A204.1 (cell line): ENCODE measurements at regions not wholly inside any gene's neighbourhood (a gene's known extent, or its start where the extent isn't known, plus 50 kb on each side); places are given as distances from the start of the nearest gene placed in this dataset.

Source experiments
- FAIRE-seq: peaks from 2 replicates; lab custom pipeline; 2012; peaks lifted over from hg19 to GRCh38; lab: Jason Lieb, UNC

DNA sequence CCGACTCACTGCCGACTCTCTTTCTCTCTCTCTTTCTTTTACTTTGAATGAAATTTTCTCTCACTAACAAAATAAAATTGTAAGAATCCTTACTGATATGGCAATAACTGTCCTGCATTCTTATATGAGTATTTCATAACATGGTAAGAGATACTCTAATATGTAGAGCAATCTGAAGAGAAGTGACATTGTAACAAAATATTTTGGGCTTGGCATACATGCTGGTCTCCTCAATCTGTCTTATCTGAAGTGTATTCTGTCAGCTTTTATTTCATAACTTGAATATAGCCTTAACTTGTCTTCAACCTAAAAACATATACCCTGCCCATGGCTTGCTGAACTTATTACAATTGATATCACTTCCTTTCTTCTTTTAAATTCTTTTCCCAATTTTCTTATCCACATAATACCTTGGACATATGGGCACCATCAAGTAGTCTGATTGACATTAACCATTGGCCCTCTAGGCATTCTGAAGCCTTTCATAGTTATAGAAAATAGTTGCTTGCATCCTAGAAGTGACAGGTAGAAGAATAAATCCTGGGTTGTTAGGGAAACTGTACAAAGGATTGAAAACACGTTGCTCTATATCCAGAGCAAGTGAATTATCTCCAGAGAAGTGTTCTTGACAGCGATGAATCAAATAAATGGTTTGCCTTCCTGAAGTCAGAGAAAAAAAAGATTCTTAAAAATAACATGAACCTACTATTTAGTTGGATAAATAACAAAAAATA is 537.6 kb upstream of the TYRP1 start:
- no peak for FAIRE-seq

DNA sequence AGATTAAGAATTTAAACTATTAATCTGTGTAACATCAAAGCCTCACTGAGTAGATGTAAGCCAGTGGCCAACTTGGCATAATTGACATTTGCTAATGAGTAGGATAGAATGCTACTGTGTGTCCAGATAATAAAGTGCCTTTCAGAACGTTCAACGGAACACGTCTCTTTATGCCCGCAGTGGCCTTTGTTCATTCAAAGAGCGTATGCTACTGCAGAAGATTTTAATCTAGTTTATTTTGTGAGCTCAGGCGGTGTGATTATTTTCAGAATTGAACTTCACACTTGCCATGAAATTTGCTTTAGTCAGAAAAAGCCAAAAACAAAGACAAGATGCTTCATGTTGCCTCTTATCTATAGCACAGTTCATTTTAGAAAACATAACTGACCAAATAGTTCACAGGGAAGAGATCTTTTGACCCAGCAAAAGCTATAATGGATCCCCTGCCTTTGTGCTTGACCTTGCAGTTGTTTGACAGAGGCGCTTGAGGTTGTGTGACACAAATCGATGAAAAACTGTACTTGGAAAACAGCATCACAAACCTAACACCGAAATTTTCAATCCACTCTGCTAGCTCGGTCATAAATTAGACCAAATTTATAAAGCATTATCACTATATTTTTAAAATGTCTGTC is 530.9 kb upstream of the TYRP1 start:
- FAIRE-seq: no peak

DNA sequence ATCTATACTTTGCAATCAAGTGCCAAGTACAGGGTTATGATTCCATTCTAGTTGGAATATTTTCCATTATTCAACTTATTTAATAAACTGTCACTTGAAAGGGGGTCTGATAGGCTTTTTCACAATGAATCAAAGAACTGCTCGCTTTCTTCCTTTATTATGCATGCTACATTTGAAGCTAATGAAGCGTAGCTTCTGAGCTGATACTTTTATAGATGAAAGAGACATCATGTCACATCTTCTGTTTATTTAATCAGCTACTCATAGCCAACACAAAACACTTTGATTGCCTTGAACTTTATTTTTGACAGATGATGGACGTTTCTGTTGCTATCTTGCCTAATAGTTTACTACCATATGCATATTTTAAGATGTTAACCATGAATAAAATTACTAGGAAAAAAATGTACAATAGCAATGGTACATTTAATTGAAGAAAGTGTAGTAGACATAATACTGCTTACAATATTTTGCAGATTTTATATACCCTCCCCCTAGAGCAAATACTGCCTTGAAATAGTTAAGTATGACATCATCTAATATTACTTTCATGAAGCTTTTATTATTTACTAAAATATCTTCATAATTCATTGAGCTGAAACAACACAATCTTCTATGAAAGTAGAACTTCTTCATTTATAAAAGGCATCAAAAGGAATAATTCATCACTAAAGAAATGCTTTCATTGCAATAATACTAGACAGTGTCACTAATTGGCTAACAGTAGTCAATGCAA is 529.3 kb upstream of the TYRP1 start:
- FAIRE-seq: no peak

DNA sequence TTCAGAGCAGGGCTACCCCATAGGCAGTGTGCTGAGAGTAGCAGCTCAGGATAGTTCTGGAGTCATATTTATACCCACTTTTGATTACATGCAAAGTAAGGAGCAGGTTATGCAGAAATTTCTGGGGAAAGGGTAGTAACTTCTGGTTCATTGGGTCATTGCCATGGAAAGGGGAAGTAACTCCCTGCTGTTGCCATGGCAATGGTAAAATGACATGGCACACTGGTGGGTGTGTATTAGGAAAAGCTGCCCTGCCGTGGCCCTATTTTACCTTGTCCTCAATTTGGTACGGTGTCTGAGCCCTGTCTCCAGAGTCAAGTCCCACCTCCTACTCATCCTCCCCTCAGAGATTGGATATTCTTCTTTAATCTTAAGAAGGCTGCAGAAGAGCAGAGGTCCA is 526.7 kb upstream of the TYRP1 start:
- FAIRE-seq: no peak

DNA sequence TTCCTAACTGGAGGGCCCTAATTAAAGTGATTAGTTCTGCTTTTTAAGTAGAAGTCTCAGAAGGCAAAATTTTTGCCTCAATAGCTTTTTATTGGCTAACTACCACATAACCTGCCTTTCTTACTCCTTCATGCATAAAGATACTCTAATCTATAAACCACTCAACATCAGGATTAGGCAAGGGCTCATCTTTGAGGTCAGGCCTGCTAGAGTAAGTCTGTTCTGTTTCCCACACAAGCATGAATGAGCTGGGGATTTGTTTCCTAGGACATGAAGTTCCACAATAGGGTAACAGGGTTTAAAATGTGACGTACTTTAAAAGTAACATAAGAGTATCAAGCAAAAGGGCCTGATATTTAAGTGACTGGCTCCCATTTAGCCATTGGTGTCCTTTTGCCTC is 522.7 kb upstream of the TYRP1 start:
- FAIRE-seq: no peak

DNA sequence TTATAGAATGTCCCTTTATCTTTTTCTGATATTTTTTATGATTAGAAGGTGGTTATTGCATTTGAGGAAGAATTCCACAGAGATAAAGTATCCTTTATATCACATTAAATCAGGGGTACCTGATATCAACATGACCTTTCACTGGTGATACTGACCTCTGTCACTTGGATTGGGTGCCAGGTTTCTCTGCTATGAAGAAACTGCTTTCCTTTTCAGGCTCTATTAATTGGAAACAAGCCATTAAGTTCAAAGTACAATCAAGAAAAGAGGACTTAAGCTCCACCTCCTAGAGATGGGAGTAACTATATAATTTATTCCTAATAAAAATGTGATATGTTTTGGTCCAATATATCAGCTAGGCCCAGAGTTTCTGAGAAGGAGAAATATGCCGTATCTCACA is 514.6 kb upstream of the TYRP1 start:
- no peak for FAIRE-seq

DNA sequence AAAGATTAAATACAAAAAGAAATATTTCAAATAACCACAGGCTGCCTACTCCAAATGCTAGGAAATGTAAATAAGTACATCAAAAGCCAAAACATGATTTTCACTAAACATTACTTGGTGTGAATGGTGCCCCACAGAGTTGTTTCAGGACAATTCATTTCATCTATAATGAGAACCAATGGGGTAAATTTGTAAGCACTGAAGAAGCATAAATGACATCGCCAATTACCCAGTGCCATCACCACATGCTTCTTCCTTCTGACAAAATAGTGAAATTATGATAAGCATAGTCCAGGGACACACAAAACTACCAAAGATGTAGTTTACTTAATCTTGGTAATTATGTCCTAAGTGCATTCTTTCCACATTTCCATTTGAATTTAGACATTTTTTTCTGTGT is 510.4 kb upstream of the TYRP1 start:
- FAIRE-seq: no peak

DNA sequence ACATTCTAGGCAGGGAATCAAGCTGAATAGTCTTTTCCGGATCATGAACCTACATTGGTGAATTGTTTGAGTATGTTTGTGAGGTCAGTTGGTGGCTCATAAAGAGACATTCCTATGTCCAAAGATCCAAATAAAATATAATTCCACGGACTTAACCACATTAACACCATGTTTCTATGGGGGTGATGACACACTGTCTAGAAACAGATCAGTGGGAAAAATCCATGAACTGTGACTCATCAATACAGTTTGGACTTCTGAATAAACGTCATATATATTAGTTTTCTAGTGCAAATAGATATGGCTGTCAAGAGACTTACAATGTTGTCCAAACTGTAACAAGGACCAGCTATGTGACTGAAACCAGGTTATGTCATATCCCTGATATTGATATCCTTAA is 509.9 kb upstream of the TYRP1 start:
- FAIRE-seq: no peak

DNA sequence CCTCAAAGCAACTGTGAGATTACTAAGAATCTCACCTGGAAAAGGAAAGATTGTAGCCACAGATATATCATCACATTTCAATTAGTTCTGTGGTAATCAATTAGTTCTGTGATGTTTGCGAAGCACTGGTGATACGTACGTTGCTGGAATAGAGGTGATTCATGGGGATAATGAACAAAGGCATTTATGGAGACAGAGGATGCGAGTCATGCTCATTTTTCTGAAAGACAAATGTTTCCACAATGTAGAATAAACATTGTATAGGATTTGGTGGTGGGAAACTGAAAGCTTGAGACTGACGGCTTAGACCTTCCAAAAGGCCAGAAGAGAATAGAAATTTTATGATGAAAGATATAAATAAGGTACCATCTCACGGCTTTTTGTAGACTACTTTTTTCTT is 507.3 kb upstream of the TYRP1 start:
- FAIRE-seq: no peak

DNA sequence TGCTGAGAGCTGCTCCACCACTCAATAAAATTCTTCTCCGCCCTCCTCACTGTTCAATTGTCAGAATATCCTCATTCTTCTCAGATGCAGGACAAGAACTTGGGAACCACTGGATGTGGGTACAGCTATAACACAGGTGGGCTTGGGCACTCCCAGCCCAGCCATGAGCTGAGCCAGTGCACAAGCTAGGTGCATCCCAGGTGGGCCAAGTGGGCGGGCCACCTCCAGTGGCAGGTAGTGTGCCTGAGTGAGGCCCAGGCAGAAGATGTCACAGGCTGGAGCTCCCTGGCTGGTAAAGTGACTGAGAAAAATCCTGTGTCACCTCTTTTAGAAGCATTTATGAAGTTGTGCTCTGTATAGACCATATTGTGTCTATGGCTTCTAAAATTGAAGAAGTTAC is 501.6 kb upstream of the TYRP1 start:
- FAIRE-seq: no peak

DNA sequence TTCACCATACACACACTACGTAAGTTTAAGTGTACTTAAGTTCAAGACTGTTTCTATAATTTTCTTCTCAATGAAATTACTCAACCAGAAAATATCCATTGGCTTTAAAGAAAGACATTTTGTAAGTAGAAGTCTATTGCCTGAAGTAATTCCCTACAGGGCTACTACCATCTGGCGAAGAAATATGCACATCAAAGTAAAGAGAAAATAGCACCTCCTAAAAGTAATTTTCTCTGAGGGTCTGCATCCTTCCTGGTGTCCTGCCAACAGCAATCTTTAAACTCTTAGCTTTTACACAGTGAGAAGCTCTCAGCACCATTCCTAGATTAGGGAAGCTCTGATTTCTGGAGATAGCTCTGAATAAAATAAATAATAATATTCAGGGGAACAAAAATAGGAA is 498.5 kb upstream of the TYRP1 start:
- no peak for FAIRE-seq

DNA sequence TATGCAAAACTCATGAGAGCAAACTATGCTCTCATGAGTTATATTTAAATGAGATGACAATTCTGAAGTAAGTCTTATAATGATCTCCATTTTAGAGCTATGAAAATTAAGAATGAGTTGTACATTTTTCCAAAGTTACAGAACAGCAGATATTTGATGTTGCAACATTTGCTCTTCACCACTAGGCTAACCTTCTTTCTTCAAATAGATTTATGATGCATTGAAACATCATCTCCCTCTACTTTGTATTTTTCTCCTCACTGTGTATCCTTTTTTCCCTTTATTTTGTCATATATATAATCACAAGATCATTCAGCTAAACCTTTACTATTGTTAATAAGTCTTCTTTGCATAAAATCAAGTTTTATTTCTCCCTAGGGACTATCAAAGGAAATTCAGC is 497.7 kb upstream of the TYRP1 start:
- no peak for FAIRE-seq

DNA sequence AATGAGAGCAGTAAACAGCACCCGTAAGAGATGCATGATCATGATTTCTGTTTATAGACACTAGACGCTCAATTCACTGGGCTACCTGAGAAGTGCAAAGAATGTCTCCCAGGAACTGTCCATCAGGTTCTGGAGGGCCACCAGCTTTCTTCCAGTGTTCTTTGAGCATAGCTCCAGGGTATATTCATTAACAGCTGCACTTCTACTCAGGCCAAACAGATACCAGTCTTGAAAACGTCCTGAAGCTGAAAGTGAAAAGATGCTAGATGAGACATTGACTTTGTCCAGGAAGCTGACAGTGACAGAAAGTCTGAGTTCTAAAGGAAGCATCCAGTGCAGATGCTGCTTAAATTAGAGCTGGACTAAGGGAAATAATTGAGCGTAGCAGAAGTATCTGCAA is 488.7 kb upstream of the TYRP1 start:
- no peak for FAIRE-seq

DNA sequence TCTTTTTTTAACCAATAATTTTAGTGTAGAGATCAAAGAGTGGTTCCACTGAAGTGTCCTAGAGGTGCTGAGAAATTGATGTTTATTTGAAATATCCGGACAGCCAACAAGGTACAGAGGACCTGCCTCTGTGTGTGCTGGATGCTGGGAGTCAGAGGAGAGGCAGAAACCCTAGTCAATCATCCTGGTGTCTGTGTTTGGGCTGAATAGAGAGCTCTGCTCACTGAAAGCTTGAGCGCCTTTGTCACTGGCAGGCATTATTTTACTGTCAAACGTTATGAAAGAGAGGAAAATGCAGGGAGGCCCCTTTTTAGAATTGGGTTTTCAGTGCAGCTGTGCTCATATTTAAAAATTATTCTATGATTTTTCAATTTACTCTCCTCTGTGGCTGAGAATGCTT is 480.3 kb upstream of the TYRP1 start:
- FAIRE-seq: no peak

DNA sequence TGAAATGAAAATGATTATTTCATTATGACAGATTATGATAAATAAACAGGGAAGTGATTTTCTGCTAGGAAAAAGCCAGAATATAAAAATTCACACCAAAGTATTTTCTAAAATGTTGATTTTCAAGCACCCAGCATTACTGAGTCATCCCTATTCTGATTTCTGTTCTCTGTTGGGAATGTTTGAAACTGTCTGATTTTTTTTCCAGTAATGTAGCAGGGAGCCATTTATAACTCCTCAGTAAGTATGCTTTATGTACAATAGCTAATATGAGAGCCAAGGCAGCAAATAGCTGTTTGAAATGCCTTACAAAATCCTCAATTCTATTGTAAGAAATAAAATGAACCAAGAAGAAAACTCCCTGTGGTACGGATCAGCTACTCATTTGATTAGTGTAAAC is 471.7 kb upstream of the TYRP1 start:
- FAIRE-seq: no peak

DNA sequence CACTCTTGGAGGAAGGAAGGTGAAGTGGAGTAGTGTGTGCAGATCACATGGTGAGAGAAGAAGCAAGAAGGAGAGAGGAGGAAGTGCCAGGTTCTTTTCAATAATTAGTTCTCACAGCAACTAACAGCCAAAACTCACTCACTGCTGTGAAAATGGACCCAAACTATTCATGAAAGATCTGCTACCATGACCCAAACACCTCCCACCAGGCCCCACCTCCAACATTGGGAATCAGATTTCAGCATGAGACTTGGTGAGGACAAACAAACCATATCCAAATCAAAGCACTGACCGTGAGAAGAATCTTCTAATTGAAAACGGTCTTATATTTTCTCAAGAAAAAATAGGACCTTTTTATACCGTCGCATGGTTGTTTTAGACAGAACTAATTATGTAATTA is 468.7 kb upstream of the TYRP1 start:
- FAIRE-seq: no peak

DNA sequence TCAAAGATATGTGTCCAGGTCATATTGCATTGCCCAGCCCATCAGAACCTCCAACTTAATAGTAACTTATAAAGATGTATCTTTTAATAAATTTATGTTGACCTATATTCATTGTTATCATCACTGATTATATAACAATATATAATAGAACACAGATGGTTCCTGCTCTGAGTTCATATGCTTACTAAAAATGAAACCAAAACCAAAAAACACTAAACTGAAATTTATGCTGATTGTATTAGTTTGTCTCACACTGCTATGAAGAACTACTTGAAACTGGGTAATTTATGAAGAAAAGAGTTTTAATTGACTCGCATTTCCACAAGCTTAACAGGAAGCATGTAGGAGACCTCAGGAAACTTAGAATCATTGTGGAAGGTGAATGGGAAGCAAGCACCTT is 462.5 kb upstream of the TYRP1 start:
- no peak for FAIRE-seq

DNA sequence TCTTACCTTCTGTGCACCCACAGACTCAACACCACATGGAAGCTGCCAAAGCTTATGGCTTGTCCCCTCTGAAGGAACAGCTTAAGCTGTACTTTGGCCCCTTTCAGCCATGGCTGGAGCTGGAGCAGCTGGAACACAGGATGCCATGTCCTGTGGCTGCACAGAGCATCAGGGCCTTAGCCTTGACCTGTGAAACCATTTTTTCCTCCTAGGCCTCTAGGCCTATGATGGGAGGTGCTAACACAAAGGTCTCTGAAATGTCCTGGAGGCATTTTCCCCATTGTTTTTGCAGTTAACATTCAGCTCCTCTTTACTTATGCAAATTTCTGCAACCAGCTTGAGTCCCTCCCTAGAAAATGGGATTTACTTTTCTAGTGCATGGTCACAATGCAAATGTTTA is 461.4 kb upstream of the TYRP1 start:
- FAIRE-seq: no peak

DNA sequence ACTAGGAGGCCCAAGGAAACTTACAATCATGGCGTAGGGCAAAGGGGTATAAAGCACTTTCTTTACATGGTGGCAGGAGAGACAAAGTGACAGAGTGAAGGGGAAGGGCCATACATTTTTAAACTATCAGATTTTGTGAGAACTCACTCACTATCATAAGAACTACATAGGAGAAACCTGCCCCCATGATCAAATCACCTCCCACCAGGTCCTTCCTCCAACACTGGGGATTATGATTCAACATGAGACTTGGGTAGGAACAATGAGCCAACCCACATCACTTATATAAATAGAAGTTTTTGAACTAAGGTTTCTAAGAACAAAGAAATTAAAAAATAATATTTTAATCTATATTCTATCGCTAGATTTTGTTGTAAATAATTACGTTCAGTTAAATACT is 460.3 kb upstream of the TYRP1 start:
- FAIRE-seq: no peak

DNA sequence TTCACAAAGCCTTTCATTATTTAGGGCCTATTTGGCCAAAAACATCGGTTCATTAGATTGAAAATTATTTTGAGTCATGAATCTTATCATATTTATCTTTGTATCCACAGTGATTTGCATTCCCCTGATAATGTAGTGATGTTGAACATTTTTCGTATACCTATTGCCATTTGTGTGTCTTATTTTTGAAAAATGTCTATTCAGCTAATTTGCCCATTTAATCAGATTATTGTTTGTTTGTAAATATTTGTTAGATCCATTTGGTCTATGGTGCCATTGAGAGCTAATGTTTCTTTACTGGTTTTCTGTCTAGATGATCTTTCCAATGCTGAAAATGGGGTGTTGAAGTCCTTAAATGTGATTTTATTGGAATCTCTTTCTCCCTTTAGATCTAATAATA is 439.2 kb upstream of the TYRP1 start:
- no peak for FAIRE-seq

DNA sequence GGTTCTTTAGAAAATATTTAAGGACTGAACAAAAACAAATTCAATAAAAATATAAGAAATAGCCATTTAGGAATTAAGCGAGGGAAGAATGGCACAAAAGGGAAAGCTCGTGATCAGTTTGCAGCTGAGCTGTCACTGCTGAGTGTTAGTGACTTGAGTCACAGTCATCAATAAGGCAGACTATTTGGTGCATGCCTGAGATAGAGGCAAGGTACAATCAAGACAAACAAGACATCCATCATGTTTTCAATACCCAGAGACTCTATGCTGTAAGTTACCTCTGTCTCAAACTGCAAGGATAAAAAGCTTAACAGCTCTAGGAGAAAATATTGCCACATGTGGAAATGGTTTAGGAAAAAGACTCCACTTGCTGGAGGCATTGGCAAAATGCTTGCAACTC is 426.4 kb upstream of the TYRP1 start:
- no peak for FAIRE-seq

DNA sequence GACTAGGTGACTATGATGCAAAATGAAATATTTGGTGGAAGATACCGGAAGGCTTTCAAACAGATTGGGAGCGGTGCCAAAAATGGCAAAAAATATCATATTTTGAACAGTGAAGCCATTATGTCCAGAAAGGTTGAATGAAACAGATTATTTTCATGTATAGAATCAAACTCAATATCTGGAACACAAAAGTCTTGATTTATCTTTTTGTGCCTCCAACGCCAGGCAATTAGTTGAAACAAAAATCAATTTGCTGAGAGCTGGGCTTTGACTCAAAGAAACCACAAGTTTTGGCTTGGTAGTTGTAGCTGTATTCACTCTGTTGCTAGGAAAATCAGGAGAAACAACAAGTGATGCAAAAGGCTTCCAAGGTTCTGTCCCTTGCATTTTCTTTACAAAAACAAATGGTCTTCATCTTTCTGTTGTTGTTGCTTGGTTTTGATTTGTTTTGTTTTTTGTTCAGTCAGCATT is 421.7 kb upstream of the TYRP1 start:
- no peak for FAIRE-seq

DNA sequence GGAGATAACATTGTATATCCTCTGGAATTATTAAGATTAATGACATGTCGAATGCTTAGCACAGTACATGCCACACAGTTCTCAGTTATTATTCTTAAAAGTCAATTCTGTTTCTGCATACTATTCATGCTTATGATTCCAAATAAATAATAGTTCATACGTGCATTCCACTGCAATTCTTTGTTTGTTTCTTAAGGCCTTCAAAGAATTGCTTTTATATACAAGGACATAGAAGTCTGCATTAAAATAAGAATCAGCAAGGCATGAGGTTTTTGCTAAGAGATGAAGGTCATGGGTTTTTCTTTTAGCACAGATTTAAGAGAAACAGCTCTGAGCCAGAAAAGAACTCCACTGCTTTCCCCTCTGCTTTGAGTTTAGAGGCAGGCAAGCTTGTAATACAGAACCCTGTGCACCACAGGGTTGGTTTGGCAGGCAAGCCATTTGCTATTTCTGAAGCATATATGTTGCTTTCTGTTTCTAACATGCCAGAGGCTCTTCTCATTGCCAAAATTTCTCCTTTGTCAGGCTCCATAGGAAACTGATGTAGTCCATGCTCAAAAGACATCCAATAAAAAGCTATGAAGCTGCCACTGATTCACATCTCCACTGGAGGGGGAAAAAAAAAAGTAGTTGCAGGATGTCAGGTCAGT is 420.6 kb upstream of the TYRP1 start:
- FAIRE-seq: no peak
